ENCODE measurements at regions not wholly inside any gene's neighbourhood (a gene's known extent, or its start where the extent isn't known, plus 50 kb on each side); places are given as distances from the start of the nearest gene placed in this dataset.

- TF ChIP-seq ZNF565 (CRISPR knock-in tag; conservative IDR thresholded peaks at IDR 0.05; ENCODE audit: low read depth) (no peak), PATZ1 (CRISPR knock-in tag; IDR thresholded peaks at IDR 0.05; ENCODE audit: borderline replicate concordance) (no peak), ZFP3 (CRISPR knock-in tag; IDR thresholded peaks at IDR 0.05) (no peak), ISL1 (CRISPR knock-in tag; IDR thresholded peaks at IDR 0.05) (no peak), TSHZ2 (CRISPR knock-in tag; IDR thresholded peaks at IDR 0.05) (no peak)
Observed at GRCh38 chr16:5498562-5498961, 401.0 kb upstream of the EEF2KMT start.

All from SK-N-SH treated with all-trans-retinoic acid at 6 μM for 48 hours (cell line).